SK-N-SH (cell line): ENCODE measurements at regions not wholly inside any gene's neighbourhood (a gene's known extent, or its start where the extent isn't known, plus 50 kb on each side); places are given as distances from the start of the nearest gene placed in this dataset.

Source experiments
- CHD2 ChIP-seq: fragments of 150-350 bp; IDR thresholded peaks from 2 replicates; pipeline ENCODE4 v1.6.1; 2018; ENCODE audit warnings: low read length; ENCODE audit not compliant: partially characterized antibody
- EP300 ChIP-seq, 2 experiments: IDR thresholded peaks; 2 replicates each; pipeline versions ENCODE4 v1.4.0 to v1.6.1; 2012; ENCODE audit warnings: borderline replicate concordance in 1 of 2, low read depth in 1 of 2, low read length in 1 of 2
- EZH2phosphoT487 ChIP-seq: fragments of 200-600 bp; sonication (generic); IDR thresholded peaks from 2 replicates; pipeline ENCODE4 v1.6.1; 2017; ENCODE audit warnings: low read depth, mixed run types, mild to moderate bottlenecking, antibody characterized with exemption, moderate library complexity, borderline replicate concordance
- GATA2 ChIP-seq: sonication (generic); formaldehyde crosslinking; IDR thresholded peaks from 2 replicates; pipeline ENCODE4 v1.5.0; 2020; ENCODE audit warnings: mild to moderate bottlenecking, missing genetic modification reagents
- NFIC ChIP-seq: IDR thresholded peaks from 2 replicates; pipeline ENCODE4 v1.4.0; 2012; ENCODE audit warnings: borderline replicate concordance
- POLR2AphosphoS5 ChIP-seq: IDR thresholded peaks from 2 replicates; pipeline ENCODE4 v1.6.1; 2012; ENCODE audit warnings: low read depth, low read length
- RAD21 ChIP-seq: IDR thresholded peaks from 2 replicates; pipeline ENCODE4 v1.6.1; 2012; ENCODE audit warnings: mild to moderate bottlenecking, low read length
- SMC3 ChIP-seq: IDR thresholded peaks from 2 replicates; pipeline ENCODE4 v1.6.1; 2012; ENCODE audit warnings: low read depth, low read length, improper control_type of control experiment
- TAF1 ChIP-seq: IDR thresholded peaks from 2 replicates; pipeline ENCODE4 v1.6.1; 2012; ENCODE audit warnings: low read depth, mild to moderate bottlenecking, low read length, moderate library complexity, borderline replicate concordance
- YY1 ChIP-seq: IDR thresholded peaks from 2 replicates; pipeline ENCODE4 v1.4.0; 2012; ENCODE audit warnings: low read depth, mild to moderate bottlenecking
- TF ChIP-seq, protein P1 (sequence below): fragments of 200-600 bp; sonication (generic); IDR thresholded peaks from 2 replicates; pipeline ENCODE4 v1.6.1; 2017; ENCODE audit warnings: antibody characterized with exemption, mild to moderate bottlenecking, moderate library complexity
- TF ChIP-seq, protein P2 (sequence below): IDR thresholded peaks from 2 replicates; pipeline ENCODE4; 2012
- TF ChIP-seq, protein P3 (sequence below): fragments of 150-350 bp; IDR thresholded peaks from 2 replicates; pipeline ENCODE4 v1.6.1; 2017; ENCODE audit warnings: antibody characterized with exemption, low read length, low read depth, borderline replicate concordance
- TF ChIP-seq, protein P4 (sequence below): IDR thresholded peaks from 2 replicates; pipeline ENCODE4 v1.6.1; 2012; ENCODE audit warnings: mild to moderate bottlenecking, low read depth, low read length, moderate library complexity

DNA sequence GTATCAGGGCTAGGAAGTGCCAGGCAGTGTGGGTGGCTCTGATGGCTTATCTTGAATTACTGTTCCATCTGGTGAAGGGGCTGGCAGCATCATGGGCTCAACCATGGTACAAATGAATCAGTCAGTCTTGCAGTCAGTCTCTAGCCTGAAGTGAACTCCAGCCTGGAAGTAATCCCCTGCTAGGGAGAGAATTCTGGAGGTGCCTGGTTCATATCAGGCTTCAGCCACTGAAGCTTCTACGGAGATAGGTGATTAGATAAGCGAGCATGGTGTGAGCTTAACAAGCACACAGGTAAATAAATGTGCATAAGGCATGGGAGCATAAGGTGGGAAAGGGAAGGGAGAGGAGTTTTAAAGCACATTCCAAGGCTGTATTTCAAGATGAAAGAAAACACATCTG is 541.7 kb downstream of the MBD2 start:
- TF ChIP-seq GATA2 (CRISPR knock-in tag), result no peak
- TF ChIP-seq, protein P1, sequence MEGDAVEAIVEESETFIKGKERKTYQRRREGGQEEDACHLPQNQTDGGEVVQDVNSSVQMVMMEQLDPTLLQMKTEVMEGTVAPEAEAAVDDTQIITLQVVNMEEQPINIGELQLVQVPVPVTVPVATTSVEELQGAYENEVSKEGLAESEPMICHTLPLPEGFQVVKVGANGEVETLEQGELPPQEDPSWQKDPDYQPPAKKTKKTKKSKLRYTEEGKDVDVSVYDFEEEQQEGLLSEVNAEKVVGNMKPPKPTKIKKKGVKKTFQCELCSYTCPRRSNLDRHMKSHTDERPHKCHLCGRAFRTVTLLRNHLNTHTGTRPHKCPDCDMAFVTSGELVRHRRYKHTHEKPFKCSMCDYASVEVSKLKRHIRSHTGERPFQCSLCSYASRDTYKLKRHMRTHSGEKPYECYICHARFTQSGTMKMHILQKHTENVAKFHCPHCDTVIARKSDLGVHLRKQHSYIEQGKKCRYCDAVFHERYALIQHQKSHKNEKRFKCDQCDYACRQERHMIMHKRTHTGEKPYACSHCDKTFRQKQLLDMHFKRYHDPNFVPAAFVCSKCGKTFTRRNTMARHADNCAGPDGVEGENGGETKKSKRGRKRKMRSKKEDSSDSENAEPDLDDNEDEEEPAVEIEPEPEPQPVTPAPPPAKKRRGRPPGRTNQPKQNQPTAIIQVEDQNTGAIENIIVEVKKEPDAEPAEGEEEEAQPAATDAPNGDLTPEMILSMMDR, result no peak
- no peak for TF ChIP-seq EP300 (IDR thresholded peaks at IDR 0.05; ENCODE audit: borderline replicate concordance in 1 of 2, low read depth in 1 of 2, low read length in 1 of 2)
- TF ChIP-seq CHD2, result no peak
- TF ChIP-seq, protein P2, sequence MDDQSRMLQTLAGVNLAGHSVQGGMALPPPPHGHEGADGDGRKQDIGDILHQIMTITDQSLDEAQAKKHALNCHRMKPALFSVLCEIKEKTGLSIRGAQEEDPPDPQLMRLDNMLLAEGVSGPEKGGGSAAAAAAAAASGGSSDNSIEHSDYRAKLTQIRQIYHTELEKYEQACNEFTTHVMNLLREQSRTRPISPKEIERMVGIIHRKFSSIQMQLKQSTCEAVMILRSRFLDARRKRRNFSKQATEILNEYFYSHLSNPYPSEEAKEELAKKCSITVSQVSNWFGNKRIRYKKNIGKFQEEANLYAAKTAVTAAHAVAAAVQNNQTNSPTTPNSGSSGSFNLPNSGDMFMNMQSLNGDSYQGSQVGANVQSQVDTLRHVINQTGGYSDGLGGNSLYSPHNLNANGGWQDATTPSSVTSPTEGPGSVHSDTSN, result no peak
- no peak for TF ChIP-seq POLR2AphosphoS5
- TF ChIP-seq TAF1, result no peak
- no peak for TF ChIP-seq EZH2phosphoT487
- TF ChIP-seq, protein P3, sequence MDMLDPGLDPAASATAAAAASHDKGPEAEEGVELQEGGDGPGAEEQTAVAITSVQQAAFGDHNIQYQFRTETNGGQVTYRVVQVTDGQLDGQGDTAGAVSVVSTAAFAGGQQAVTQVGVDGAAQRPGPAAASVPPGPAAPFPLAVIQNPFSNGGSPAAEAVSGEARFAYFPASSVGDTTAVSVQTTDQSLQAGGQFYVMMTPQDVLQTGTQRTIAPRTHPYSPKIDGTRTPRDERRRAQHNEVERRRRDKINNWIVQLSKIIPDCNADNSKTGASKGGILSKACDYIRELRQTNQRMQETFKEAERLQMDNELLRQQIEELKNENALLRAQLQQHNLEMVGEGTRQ, result no peak
- TF ChIP-seq NFIC, result no peak
- TF ChIP-seq YY1, result no peak
- TF ChIP-seq SMC3, result no peak
- TF ChIP-seq, protein P4, sequence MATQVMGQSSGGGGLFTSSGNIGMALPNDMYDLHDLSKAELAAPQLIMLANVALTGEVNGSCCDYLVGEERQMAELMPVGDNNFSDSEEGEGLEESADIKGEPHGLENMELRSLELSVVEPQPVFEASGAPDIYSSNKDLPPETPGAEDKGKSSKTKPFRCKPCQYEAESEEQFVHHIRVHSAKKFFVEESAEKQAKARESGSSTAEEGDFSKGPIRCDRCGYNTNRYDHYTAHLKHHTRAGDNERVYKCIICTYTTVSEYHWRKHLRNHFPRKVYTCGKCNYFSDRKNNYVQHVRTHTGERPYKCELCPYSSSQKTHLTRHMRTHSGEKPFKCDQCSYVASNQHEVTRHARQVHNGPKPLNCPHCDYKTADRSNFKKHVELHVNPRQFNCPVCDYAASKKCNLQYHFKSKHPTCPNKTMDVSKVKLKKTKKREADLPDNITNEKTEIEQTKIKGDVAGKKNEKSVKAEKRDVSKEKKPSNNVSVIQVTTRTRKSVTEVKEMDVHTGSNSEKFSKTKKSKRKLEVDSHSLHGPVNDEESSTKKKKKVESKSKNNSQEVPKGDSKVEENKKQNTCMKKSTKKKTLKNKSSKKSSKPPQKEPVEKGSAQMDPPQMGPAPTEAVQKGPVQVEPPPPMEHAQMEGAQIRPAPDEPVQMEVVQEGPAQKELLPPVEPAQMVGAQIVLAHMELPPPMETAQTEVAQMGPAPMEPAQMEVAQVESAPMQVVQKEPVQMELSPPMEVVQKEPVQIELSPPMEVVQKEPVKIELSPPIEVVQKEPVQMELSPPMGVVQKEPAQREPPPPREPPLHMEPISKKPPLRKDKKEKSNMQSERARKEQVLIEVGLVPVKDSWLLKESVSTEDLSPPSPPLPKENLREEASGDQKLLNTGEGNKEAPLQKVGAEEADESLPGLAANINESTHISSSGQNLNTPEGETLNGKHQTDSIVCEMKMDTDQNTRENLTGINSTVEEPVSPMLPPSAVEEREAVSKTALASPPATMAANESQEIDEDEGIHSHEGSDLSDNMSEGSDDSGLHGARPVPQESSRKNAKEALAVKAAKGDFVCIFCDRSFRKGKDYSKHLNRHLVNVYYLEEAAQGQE, result no peak
- no peak for TF ChIP-seq RAD21
